Lower leg skin (tissue), 4 donors: ENCODE measurements at regions not wholly inside any gene's neighbourhood (a gene's known extent, or its start where the extent isn't known, plus 50 kb on each side); places are given as distances from the start of the nearest gene placed in this dataset.
"Not testable (repeated sequence)": the region's sequence is repeated elsewhere in the genome, so short reads cannot be mapped to it uniquely, and the experiment has no call there.

Experiments used
- DNase-seq, 2 donors: peaks; one replicate each; pipeline ENCODE4 v3.0.0-alpha.2; 2019; ENCODE audit warnings: low spot score in 2 of 2
- H3K4me3 ChIP-seq: fragments of 200-600 bp; sonication (generic); 2 replicates; pipeline ENCODE4 v1.5.1; 2017; ENCODE audit warnings: mild to moderate bottlenecking, low read depth; ENCODE audit not compliant: poor library complexity, severe bottlenecking
- CTCF ChIP-seq, 3 donors: fragments of 450-650 bp; IDR thresholded peaks; one replicate each; pipeline ENCODE4 v1.5.1; 2016; ENCODE audit warnings: antibody characterized with exemption in 3 of 3, mild to moderate bottlenecking in 3 of 3, moderate library complexity in 2 of 3
- POLR2A ChIP-seq, 2 donors: fragments of 450-650 bp; IDR thresholded peaks; one replicate each; pipeline ENCODE4 v1.6.1; 2016 to 2017; ENCODE audit warnings: antibody characterized with exemption in 2 of 2, mild to moderate bottlenecking in 1 of 2, moderate library complexity in 1 of 2
- WGBS, 2 donors: methylation state at CpG; one replicate each; pipeline ENCODE4 v1.1.5; 2018; 5-methylcytosine and 5-hydroxymethylcytosine counted together
- intact Hi-C: fragments of 100-400 bp; cut with DNase I; formaldehyde crosslinking; loops from one replicate; pipeline ENCODE4 v1.15.0; 2023; ENCODE audit warnings: low total_unique reads

DNA sequence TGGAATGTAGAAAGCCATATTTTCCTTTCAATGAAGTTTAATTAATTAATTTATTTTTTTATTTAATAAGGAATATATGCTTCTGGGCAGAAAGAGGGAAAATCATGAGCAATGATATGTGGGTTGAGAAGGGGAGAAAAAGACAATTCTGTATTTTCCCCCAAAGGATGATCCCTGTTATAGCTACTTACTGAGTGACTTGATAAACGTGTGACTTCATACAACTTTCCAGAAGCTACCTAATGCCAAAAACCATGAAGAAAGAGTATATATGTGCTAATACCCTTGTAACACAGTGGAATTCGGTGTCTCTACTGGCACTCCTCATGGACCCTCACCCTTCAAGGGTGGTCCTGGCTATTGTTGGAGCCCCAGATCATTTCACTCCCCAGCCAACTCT, 335.0 kb upstream of the KLF4 start:
- no peak for DNase-seq
- TF ChIP-seq CTCF (IDR thresholded peaks at IDR 0.05) (no peak), POLR2A (IDR thresholded peaks at IDR 0.05) (no peak)
- WGBS, 2 donors = 87 to 93% methylated on average over 2 of the region's 2 CpGs
- H3K4me3 ChIP-seq = no peak overlapping the region
- intact Hi-C loops = no loop called here

DNA sequence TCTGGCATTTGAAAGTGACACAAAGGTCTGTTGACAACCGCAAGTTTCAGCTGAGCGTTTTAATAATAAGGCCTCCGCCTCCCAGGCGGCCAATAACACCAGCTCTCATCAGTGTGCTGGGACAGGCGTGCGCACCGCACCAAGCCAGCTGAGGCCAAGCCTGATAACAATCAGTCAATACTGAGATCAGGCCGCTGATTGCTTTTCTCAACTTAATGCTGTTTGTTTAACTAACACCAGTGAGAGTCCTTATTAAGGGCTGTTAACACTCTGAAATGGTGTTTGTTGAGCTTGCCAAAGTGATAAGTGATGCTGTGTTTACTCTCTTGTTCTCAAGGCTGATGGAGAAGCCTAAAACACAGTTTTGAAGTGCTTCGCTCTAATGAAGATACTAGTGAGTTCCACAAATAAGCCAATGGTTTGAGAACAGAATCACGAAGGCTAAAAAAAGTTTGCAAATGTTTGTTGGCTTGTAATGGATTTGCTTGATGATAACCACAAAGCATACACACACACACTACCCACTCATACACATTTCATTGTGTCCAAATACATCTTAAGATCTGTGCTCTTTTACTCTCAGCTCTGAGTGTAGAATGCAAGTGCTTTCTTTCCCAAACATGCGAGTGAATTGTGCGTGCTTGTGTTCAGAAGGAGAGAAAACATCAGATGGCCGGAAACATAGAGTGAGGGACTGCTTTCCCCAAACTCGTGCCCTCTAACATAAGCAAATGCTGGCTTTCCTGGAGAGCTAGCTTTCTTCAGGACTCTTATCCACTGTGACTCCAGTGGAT, 330.4 kb upstream of the KLF4 start:
- no peak for DNase-seq
- TF ChIP-seq POLR2A (IDR thresholded peaks at IDR 0.05) = no peak
- no peak for TF ChIP-seq CTCF (IDR thresholded peaks at IDR 0.05)
- no peak overlapping the region for H3K4me3 ChIP-seq
- WGBS, 2 donors = 77 to 80% methylated on average over 14 of the region's 14 CpGs
- intact Hi-C loops = no loop called here

DNA sequence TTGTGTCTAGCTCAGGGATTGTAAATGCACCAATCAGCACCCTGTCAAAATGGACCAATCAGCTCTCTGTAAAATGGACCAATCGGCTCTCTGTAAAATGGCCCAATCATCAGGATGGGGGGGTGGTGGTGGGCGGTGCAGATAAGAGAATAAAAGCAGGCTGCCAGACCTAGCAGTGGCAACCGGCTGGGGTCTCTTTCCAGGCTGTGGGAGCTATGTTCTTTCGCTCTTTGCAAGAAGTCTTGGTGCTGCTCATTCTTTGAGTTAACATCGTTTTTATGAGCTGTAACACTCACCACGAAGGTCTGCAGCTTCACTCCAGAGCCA, 328.9 kb upstream of the KLF4 start:
- DNase-seq, intact Hi-C loops, H3K4me3 ChIP-seq: not testable (repeated sequence)
- 87 to 95% methylated on average over 6 of the region's 6 CpGs for WGBS, 2 donors

DNA sequence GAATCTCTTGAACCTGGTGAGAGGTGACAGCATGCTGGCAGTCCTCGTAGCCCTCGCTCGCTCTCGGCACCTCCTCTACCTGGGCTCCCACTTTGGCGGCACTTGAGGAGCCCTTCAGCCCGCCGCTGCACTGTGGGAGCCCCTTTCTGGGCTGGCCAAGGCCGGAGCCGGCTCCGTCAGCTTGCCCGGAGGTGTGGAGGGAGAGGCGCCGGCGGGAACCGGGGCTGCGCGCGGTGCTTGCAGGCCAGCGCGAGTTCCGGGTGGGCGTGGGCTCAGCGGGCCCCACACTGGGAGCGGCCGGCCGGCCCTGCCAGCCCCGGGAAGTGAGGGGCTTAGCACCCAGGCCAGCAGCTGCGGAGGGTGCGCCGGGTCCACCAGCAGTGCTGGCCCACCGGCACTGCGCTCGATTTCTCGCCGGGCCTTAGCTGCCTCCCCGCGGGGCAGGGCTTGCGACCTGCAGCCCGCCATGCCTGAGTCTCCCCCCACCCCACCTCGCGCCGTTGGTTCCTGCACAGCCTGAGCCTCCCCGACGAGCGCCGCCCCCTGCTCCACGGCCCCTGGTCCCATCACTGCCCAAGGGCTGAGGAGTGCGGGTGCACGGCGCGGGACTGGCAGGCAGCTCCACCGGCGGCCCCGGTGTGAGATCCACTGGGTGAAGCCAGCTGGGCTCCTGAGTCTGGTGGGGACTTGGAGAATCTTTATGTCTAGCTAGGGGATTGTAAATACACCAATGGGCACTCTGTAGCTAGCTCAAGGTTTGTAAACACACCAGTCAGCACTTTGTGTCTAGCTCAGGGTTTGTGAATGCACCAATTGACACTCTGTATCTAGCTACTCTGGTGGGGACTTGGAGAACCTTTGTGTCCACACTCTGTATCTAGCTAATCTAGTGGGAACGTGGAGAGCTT, 328.3 kb upstream of the KLF4 start:
- intact Hi-C loops, H3K4me3 ChIP-seq, DNase-seq: not testable (repeated sequence)
- 94% methylated on average over 40 to 47 of the region's 55 CpGs for WGBS, 2 donors

DNA sequence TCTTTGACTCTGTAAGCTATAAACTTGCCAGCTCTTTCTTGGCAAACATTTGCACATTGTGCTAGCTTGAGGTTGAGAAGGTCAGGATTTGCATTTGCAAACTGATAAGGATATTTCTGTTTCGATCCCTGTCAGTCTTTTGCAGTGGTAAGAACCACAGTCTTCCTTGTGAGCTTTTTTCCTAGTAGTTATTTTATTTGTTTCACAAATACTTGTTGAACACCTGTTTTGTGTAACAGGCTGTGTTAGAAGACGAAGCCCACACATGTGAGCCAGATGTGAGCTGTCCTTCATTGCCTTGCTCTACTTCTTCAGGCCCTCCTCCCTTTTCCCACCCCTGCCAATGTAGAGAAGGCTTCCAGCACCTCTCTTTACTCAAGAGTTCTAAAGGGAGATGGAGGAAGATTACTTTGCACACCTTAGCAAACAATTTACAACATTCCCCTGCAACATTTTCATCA, 327.0 kb upstream of the KLF4 start:
- 46 to 66% methylated on average over 2 of the region's 2 CpGs for WGBS, 2 donors
- intact Hi-C loops = no loop called here
- TF ChIP-seq CTCF (IDR thresholded peaks at IDR 0.05) (no peak), POLR2A (IDR thresholded peaks at IDR 0.05) (no peak)
- no peak overlapping the region for H3K4me3 ChIP-seq
- no peak for DNase-seq

GRCh38 chr9:107815782-107816560, 326.4 kb upstream of the KLF4 start:
- no peak for DNase-seq
- TF ChIP-seq CTCF (IDR thresholded peaks at IDR 0.05) = no peak
- WGBS, 2 donors = 78 to 81% methylated on average over 6 of the region's 6 CpGs
- no peak overlapping the region for H3K4me3 ChIP-seq
- intact Hi-C loops = no loop called here
